ENCODE measurements at regions not wholly inside any gene's neighbourhood (a gene's known extent, or its start where the extent isn't known, plus 50 kb on each side); places are given as distances from the start of the nearest gene placed in this dataset.
"Not testable (repeated sequence)": the region's sequence is repeated elsewhere in the genome, so short reads cannot be mapped to it uniquely, and the experiment has no call there.

DNA sequence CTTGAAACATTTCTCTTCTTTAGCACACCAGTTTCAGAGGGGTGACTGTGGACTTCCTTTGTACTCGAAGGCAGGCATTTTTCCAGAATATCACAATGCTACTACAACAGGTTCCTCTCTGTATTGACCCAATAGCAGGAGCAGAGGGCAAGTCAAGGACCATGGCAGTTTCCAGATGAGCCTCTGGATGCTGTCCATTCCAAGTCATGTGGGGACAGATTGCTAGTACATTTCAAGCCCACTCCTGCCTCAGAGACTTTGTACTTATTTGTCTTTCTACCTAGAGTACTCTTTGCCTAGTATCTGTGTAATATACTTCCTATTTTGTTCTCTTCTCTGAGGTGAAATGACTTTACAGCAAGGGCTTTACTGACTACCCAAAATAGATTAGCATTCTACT lies 373.9 kb downstream of the PIK3C3 start:
- DNase-seq (ENCODE audit: low read depth) = no peak

DNA sequence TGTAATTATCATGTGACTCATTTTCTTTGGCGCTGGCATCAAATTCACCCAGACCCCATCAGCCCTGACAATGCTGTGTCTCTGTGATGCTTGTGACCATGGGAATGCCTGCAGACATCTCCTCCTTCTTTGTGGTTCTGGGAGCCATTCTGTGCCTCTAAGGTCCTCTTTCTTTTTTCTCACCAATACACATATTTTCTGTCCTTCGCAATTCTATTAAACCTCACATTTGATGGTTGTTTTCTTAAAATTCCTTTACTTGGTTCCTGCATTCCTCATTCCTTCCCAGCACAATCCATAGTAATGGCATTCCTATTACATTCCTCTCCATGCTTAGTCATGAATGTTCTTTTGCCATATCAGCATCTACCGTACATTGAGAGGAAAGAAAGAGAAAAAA lies 375.3 kb downstream of the PIK3C3 start:
- no peak for DNase-seq (ENCODE audit: low read depth)

DNA sequence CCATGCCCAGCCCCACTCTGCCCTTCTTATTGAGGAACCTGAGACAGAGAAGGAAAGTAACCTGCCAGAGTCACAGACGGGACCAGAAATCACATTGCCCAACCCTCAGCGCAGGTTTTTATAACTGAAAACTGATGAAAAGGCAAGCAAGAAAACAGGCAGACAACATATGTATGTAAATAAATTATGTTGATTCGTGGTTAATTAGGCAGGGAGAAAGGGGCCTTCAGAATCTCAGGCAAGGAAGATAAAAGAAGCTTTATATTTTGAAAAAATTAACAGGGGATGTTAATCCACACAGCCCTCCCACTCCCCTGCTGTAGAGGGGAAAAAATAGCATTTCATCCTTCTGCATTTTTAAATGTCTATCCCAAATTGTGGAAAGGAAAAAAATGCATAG lies 378.5 kb downstream of the PIK3C3 start:
- no peak for DNase-seq (ENCODE audit: low read depth)

DNA sequence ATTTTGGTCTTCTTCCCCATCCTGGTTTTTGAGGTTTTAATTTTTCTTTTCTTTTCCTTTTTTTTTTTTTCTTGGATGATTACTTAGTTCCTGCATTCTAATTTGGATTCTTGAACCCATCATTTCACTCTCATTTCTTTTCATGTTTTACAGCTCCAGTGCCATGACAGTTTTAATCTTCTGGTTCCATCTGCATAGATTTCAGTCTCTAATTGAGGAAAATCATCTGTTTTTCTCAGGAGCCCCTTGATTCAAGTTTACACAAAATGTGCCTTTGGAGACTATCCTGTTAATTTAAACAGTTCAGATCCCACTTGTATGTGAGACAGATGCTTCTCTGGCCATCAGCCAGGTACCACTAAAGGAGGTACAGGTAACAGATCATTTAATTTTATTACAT lies 379.9 kb downstream of the PIK3C3 start:
- DNase-seq (ENCODE audit: low read depth) = no peak

DNA sequence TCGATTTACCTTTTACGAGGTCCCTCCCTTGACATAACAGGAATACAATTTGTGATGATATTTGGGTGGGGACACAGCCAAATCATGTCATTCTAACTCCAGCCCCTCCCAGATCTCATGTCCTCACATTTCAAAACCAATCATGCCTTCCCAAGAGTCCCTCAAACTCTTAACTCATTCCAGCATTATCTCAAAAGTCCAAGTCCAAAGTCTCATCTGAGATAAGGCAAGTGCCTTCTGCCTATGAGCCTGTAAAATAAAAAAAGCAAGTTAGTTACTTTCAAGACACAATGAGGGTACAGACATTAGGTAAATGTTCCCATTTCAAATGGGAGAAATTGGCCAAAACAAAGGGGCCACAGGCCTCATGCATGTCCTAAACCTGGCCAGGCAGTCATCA lies 381.1 kb downstream of the PIK3C3 start:
- DNase-seq (ENCODE audit: low read depth) = no peak

DNA sequence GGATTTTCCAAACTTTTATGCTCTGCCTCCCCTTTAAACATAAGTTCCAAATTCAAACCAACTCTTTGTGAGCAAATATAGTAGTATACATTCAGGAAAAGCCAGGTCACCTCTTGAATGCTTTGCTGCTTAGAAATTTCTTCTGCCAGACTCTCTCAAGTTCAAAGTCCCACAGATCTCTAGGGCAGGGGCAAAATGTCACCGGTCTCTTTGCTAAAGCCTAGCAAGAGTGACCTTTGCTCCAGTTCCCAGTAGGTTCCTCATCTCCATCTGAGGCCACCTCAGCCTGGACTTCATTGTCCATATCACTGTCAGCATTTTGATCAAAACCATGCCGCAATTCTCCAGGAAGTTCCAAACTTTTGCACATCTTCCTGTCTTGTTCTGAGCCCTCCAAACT lies 382.3 kb downstream of the PIK3C3 start:
- not testable (repeated sequence) for DNase-seq (ENCODE audit: low read depth)

DNA sequence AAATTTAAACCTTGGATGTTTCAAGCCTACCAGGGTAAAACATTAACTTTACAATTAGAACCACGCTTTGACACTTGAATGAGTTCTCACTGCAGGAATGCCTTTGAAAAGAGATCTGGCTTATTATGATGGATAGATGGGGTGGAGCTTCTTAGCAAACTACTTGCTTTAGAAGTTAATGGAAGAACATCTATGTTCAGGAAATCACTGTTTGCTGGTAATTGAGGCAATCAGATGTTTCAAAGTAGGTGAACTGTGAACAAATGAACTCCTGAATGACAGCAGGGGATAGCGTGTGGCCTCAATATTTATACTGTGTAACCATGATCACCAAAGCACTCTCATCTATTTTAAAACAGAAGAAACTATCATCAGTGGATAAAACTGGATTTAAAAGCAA lies 383.6 kb downstream of the PIK3C3 start:
- no peak for DNase-seq (ENCODE audit: low read depth)

DNA sequence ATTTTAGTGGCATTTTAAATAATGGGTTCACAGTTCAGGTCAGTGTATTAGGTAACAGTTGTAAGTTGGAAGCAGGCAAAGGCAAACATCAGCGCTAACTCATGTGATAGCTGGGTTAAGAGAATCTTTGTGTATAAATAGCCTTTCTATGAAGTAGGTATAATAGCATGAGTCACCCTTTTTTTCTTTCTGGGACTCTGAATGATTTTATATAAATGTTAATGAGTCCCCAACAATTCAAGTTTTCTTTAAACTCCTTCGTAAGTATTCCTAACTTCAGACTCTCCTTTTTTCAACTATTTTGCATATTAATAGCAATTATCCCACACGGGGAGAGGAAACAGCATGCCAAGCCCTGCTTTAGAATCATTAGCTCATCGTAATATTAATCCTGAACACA lies 384.3 kb downstream of the PIK3C3 start:
- no peak for DNase-seq (ENCODE audit: low read depth)

DNA sequence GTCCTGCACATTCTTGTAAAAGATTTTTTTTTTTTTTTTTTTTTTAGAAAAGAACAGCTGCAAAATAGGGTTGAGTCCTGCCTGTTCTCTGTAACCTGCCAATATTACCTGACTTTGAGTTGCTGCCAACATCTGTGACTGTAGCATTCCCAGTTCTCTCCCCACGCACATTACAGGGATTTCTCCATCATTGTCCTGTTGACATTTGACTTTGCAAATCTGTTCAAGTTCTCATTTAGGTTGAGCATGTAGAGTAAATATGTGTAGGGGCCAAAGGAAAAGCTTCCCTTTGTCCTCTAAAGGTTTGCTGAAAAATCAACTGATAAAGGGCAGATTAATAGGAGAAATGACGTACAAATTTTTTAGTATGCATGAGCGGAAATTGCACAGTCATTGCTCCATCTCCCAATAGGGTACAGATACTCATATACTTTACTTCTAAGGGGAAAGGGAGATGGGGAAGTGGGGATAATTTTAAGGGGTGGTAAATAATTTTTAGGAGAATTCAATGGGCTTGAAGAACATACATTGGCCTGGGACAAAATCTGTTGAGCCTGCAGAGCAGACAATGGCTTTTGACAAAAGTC lies 385.5 kb downstream of the PIK3C3 start:
- no peak for DNase-seq (ENCODE audit: low read depth)

DNA sequence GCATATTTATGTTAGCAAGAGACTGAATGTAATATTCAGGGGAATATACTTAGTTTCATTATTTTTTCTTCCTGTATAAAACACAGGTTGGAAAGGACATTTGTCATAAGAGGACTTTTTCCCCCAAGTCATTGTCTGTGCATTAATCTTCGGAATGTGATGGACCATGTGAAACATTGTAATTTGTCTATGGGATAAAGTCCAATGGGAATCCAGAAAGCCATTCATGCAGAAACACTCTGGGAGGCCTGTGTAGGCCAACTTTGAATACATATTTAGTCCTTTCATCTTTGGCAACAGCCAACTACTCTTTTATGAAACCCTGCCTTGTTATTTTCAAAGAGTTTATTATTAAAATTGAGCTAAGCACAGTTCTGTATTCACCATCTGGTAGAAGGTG lies 386.4 kb downstream of the PIK3C3 start:
- no peak for DNase-seq (ENCODE audit: low read depth)

DNA sequence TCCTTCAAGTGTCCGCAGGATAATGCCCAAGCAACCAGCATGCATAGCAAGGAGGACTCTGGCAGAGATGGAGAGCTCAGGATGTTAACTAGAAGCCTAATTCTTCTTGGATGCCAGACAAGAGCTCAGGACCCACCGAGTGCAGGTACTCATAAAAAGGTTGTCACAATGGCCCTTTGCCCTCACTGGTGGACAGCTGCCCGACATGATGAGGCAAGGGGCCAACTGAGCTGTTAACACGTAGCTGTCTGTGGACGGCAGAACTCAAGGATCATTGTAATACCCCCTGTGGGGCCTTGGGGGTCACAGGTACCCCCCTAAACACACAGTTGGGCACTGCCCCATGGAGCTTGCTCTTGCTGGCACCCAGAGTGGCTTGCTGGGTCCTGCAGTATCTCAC lies 393.7 kb downstream of the PIK3C3 start:
- no peak for DNase-seq (ENCODE audit: low read depth)

DNA sequence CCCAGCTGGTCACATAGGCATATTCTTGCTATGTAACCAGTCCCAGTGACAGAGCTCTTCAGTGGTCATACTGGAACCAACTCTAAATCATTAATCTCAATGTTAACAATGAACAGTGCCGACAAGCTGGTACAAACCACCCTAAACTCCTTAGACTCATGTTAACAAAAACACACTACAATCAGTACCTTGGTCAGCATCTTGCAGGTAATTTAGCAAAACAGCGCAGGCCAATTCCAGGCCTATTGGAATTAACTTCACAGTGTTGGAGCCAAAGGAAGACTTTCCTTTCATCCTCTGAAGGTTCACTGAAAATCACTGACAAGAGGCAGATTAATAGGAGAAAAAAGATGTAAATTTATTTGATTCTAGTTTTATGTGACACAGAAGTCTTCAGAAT lies 396.4 kb downstream of the PIK3C3 start:
- DNase-seq (ENCODE audit: low read depth) = no peak

DNA sequence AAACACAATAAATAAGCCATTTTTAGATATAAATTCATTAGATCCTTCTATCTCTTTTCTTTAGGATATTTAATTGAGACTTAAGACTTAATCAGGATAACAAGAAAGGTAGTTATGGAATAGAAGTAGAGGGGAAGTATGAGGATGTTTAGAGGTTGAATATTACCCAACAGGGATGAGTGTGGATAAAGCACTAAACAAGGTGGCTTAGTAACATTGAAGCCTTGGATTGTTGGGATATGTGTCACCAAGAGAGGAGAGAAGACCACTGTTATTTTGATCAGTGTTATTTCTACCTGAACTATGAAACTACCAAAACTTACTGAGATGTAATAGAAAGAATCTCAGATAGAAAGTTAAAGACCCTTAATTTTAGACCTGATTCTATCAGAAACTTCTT lies 405.7 kb downstream of the PIK3C3 start:
- no peak for DNase-seq (ENCODE audit: low read depth)

DNA sequence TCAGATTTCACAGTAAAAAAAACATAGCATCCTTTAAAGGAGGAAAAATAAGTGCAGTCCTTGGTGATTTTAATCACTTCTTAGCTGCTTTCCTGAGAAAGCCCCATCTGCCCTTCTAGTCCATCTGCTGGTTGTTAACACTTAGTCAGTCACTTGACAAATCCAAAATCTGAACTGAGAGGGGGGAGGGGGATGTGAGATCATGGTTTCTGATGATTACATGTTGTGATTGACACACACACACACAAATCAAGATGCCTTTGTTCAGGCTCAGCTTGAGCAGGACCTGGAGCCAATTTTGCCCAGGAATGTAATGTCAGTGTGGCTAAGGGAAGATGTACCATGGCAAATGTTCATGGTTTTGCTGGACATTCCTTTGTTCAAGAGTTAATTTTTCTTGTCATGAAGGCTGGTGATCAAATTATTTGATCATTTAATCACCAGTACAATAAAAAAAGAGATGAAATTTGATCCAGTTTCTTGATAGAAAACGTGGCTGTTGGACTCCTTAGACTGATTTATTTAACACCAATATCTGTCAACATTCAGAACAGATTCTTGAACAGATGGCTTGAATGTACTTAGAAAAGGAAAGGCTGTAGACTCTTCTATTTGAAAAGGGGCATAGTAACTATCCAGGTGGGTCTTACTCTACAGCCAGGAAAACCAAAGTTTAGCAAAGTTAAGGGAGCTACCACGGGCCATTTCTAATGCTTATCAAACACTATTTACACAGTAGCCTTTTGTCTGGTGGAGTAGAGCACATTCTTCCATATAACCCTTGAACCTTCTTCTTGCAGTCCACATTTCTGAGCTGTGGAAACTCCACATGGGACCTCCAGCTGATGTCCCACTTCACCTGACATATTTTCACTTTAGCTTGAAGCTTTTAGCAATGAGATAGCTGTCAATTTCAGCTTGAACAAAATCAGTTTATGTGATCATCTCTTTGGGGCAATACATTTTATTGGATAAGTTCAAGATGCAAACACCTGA lies 408.7 kb downstream of the PIK3C3 start:
- no peak for DNase-seq (ENCODE audit: low read depth)

DNA sequence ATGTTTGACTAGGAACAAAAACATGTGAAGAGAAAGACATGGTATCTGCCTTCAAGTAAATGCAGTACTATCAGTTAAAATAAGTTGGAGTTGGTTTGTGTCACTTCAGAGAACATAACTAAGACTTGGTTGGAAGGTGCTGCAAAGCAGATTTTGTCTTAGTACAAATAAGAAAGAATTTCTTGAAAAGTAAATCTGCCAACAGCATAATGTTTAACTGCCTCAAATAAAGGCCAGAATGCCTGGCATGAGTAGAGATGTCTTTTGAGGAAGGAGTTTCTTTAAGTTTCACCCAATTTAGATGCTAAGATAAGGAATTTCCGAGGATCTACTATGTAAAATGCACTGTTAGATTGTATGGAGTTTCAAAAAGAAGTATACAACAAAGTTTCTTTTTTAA lies 409.7 kb downstream of the PIK3C3 start:
- no peak for DNase-seq (ENCODE audit: low read depth)

DNA sequence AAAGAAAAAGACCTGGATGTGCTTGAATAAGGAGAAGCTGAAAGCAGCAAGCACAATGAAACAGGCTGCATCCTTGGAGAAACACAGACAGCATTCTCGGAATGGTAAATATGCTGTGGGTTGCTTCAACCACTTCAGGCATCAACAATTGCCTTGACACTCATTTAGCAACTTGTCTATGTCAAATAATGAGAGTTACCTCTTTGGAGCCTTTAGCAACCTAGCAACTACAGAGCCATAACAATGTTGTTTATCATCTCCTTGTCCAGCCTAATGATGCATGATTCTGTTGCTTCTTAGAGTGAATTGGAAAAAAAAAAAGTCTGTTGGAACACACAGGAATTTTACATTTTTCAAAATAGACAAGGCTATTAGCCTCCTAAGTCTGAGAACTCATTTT lies 410.6 kb downstream of the PIK3C3 start:
- no peak for DNase-seq (ENCODE audit: low read depth)

DNA sequence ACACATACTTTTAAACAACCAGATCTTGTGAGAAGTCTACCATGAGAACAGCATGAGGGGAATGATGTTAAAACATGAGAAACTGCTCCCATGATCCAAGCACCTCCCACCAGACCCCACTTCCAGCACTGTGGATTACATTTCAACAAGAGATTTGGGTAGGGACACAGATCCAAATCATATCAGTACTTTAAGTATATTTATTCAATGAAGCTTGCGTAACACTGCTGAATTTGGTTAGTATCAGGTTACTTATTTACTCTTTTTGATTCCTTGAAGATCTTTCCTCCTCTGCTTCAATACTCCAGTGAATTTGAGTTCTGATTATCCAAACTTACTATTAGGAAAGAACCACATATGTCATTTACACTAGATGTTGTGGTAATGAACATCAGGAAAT lies 418.6 kb downstream of the PIK3C3 start:
- DNase-seq (ENCODE audit: low read depth) = no peak

DNA sequence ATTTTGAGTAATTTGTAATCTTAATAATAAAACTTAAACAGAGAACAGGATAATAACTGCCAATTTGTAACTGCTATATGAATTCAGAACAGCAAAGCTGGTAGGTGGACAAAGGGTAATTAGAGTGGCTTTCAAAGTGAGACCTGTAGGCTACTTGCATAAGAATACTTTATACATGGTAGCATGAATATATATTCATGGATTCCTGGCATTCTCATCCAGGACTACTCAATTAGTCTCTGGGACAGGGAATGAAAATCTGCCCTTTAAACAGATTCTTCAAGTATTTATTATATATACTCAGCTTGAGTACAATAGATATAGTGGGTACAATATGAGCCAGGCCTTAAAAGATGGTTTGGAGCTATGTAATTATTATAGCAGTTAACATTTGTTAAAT lies 419.9 kb downstream of the PIK3C3 start:
- DNase-seq (ENCODE audit: low read depth) = no peak

DNA sequence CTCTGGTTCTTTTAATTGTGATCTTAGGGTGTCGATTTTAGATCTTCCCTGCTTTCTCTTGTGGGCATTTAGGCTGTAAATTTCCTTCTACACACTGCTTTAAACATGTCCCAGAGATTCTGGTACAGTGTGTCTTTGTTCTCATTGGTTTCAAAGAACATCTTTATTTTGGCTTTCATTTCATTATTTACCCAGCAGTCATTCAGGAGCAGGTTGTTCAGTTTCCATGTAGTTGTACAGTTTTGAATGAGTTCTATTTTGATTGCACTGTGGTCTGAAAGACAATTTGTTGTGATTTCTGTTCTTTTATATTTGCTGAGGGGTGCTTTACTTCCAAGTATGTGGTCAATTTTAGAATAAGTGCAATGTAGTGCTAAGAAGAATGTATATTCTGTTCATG lies 423.8 kb downstream of the PIK3C3 start:
- not testable (repeated sequence) for DNase-seq (ENCODE audit: low read depth)

DNA sequence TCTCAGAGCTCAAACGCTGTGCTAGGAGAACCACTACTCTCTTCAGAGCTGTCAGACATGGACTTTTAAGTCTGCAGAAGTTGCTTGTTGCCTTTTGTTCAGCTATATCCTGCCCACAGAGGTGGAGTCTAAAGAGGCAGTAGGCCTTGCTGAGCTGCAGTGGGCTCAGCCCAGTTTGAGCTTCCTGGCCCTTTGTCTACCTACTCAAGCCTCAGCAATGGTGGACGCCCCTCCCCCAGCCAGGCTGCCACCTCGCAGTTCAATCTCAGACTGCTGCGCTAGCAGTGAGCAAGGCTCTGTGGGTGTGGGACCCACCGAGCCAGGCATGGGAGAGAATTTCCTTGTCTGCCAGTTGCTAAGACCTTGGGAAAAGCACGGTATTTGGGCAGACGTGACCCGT lies 426.2 kb downstream of the PIK3C3 start:
- DNase-seq (ENCODE audit: low read depth) = not testable (repeated sequence)

DNA sequence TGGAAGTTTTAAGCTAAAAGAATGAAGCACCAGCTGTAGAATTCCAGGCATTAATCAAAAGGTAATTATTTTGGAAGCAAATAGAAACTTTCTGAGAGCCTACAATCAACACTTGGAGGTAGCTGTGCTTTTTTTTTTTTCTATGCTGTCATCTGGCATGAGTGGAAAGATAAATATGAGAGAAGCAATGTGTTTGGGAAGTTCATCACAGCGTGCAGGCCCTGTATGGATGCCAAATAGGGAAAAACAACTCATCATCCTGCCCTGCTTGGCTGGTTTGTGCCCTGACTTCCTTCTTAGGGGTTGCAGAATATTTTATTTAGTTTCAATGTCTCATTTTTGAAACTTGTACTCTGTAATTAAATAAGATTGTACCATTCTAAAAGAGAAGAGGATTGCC lies 437.4 kb downstream of the PIK3C3 start:
- DNase-seq (ENCODE audit: low read depth) = no peak

DNA sequence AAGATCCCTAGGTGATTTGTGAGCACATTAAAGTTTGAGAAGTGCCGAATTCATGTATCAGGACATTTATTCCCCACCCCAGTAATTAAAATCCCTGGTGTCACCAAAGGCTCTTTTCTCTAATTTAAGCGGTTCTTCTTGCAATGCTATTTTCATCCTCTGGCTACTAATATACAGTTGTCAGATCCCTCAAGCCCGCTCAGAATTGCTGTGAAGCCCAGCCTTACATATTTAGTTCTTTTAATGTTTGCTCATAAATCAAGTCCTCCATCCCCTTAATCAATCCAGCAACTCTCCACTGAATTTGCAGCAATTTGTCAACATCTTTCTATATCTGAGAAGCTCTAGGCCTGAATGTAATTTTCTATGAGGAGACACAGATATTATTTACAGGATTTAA lies 437.9 kb downstream of the PIK3C3 start:
- DNase-seq (ENCODE audit: low read depth) = no peak

DNA sequence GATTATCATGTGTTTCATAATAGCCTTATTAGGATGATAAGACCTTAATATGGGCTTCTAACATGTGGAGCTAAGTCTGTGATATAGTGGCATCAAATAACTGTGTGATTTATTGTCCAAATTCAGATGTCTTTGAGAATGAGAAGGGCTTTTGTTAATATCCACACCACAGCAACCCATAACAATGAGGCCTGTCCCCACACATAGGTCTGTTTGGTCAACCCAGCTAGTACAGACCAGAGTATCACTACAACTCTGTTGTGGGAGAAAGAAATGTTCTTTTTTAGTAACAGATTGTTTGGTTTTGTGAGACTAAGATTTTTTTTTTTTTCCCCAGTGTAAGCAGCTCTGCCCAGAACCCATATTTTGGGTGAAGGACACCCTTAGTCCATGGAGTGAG lies 439.2 kb downstream of the PIK3C3 start:
- DNase-seq (ENCODE audit: low read depth) = no peak
